Urothelium cell line (cell line): ENCODE measurements at regions not wholly inside any gene's neighbourhood (a gene's known extent, or its start where the extent isn't known, plus 50 kb on each side); places are given as distances from the start of the nearest gene placed in this dataset.
A peak's percentile ranks its signal among the peaks of the same experiment; 100 is the strongest.

Experiments
- DNase-seq: peaks from one replicate; pipeline ENCODE4 v3.0.0; 2011; ENCODE audit warnings: low spot score, mixed read lengths
- FAIRE-seq: peaks from 2 replicates; lab custom pipeline; 2011; peaks lifted over from hg19 to GRCh38; lab: Jason Lieb, UNC

DNA sequence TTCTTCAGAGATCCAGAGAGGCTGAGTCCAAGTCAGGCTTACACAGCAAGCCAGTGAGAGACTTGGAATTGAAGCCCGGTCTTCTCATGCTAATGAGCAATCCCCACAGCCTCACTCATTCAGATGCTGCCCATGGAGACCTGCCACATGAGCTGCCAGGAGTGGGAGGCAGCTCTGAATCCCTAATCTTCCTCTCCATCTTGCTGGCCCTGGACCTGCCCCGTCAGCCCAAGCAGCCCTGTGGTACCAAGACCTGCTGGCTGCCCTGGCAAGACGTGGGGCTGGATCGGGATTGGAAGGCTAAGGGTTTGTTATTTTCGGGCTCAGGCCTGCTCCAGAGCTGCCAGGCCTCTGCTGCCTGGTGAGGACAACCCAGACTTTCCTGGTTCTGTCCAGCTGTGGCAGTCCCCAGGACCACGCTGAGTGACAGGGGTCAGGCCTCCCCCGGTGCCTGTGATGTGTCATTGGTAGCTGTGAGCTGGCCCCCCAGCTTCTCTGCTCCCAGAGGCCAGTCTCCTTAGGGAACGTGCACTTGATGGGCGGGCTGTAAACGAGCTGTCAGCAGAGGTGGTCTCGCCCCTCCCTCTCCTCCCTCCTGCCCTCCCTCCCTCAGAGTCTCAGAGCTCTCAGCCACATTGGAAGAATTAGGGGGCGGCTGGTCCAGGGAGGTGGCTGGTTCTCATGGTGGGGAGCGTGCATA is 135.0 kb downstream of the FOXD2 start:
- no peak for DNase-seq

DNA sequence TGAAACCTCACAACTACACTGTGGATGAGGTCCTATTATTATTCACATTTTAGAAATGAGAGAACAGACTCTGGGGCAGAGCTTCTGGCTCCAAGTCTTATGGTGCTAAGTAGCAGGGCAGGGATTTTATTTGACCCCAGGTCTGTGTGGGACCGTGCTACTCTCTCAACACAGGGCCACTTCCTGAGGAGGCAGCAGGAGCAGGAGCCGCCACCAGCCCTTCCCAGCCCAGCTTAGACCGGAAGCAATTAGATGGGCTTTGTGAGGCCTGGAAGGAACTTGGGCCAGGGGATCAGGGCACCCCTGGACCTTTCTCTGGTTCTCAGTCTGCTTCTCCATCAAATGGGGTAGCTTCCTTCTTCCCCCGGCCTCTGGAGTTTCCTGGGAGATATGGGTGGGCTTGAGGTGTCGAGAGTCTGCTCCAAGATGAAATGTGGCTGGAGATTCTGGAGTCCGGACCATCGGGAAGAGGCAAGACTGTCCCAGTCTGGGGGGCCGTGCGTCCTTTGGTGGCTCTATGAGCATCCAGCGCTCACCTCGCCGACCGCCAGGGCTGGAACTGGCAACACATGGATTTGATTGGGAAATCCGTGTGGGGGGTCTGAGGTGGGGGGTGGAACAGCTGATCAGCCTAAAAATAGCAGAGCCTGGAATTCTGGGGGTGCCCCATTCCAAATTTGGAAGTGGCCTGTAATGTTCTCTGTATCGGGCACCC is 136.8 kb downstream of the FOXD2 start:
- FAIRE-seq (no peak), DNase-seq (no peak)

More for the DNA sequence above, 135.0 kb downstream of the FOXD2 start:
- no peak for FAIRE-seq

DNA sequence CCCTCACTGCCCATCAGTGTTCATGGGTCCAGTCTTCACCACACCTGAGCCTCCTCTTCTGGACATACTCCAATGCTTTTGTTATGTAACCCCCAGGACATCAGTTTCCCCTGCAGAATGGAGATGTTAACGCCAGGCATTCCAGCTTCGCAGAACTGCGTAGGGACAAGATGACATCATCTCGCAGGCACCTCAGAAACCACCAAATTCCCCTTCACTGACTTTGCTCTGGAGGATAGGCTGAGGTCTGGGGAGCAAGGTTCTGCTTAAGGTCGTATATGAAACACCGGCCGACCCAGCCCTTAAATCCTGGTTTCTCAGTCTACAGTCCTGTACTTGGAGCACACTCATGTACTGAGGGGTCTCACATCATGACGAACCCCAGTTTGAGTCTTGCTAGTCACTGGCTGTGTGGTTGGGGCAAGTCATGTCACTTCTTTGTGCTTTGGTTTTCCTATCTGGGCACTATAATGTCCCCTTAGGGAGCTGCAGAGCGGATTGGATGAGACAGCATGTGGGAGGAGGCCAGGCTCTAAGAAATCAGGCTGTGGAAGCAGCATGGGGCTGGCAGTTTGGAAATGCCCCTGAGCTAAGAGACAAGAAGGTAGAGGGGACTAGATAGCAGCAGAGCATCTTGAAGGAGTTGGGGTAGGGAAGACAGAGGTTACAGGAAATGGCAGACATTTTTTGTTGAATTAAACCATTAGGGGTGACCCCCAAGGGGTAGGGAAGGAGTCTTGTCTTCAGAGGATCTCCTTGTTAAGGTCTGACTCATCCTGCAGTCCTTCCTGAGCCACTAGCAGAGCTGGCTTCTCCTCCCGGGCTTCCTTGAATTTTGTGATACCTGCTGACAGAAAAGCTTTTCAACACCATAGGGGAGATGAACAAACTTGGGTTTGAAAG is 138.3 kb downstream of the FOXD2 start:
- DNase-seq (peak; percentile 83), FAIRE-seq (peak; percentile 59)

DNA sequence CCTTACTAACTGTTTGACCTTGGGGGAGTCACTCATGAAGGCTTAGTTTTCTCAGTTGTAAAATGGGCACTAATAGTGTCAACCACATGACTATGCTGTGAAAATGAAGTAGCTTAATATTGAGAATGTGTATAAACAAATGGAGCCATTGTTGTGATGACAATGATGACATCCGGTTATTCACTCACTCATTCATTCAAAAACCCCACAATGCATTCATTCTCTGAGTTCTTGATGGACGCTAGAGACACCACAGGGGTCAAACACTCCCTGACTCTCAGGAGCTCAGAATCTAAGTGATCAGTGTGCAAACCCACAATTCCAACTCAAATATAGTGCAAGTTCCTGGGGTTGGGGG is 138.9 kb downstream of the FOXD2 start:
- DNase-seq: no peak
- FAIRE-seq: no peak

DNA sequence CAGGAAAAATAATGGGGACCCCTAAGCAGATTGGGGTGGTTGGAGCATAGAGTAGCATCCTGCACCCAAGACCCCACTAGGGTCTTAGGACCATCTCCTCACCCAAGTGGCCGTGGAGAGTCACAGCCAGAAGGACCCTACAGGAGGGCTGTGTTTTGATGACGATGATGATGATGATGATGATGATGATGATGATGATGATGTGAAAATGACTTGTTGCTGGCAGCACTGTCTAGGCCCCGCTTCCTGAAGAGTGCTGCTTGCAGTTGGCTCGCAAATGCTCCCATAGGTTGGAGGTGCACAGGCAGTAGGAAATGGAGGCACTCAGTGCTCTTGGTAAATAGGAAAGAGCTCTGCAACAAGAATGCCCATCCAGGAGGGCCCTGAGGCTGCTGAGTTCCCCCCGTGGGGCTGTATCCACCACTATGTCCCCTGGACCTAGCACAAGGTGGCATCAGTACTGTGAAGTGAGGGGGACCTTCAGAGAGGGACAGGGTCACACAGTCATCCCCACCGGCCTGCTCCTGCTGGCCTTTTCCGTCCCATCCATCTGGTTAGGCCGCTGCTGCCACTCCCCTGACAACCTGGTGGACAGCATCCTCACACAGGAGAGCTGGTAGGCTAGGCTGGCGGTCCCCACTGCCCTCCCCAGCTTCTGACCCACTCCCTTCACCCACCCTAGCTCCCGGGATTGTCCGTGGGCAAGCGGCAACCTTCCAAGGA is 139.6 kb downstream of the FOXD2 start:
- FAIRE-seq: peak; percentile 55
- no peak for DNase-seq

DNA sequence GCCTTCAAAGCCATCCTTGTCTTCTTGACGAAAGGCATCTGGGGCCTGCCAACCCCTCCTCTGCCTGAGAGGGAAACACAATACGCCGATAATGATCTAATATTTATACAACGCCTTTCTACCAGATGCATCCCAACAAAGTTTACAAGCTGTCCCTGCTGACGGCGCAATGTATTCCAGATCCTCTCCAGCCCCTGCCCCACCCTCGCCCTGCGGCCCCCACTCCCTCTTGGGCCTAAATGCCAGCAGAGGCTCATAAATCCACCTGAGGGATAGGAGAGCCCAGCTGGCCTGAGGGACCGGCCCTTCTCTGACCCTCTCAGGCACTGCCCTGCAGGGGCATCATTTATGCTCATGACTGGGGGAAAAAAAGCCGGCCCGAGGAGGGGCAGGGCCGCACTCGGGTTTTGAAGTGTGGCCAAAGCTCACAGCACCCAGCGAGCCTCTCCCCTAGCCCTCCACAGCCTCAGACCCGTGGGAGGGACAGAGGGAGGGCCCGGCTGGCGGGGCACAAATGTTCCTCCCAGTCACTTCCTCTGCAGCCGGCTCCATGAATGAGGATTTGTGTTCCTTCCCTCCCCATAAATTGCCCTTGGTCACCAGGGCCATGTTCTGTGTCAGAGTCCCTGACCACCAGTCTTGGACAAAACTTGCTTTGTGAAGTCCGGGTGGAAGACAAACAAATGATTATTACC is 140.3 kb downstream of the FOXD2 start:
- FAIRE-seq (peak; percentile 68), DNase-seq (peak; percentile 73)

DNA sequence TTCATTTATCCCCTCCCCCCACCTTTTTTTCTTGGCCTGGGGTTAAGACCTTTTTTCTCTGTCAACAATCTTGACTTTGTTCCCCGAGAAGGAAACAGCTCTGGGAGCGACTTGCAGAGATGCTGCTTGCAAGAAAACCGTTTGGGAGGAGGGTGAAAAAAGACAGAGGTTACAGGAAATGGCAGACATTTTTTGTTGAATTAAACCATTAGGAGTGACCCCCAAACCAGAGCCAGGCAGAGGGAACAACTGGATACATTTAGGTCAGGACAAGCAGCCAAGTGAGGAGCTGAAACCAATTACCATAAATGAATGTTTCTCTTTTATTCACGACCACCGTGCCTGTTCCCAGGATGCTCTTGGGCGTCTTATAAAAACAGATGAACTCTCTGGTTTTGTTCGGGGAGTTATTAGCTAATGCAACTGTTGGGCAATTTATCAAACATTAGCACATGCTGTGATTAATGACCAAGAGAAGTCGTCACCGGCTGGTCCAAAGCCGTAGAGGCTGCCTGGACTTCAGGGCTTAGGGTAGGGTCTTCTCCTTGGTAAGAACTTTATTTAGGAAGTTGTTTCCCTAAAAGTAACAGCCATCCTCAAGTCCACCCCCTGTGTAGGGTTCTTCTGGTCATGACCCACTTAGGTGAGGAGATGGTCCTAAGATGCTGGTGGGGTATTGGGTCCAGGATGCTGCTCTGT is 141.0 kb downstream of the FOXD2 start:
- FAIRE-seq (no peak), DNase-seq (no peak)

DNA sequence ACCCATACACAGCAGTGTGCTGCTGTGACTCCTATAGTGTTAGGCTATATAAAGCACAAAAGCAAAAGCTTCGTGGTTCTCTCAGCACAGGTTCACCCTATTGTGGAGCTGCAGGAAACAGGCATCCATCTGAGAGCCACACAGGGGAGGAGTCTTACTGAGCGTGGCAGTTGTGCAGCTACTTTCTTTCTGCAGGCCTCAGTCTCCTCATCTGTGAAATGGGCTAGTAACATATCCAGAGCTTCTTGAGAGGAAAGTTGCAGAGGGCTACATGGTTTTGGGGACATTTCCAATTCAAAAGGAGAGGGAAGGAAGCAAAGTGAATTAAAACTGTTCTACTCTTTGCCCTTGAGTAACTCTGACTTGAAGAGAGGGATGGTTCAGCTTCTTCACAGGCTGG is 142.0 kb downstream of the FOXD2 start:
- DNase-seq: no peak
- no peak for FAIRE-seq

DNA sequence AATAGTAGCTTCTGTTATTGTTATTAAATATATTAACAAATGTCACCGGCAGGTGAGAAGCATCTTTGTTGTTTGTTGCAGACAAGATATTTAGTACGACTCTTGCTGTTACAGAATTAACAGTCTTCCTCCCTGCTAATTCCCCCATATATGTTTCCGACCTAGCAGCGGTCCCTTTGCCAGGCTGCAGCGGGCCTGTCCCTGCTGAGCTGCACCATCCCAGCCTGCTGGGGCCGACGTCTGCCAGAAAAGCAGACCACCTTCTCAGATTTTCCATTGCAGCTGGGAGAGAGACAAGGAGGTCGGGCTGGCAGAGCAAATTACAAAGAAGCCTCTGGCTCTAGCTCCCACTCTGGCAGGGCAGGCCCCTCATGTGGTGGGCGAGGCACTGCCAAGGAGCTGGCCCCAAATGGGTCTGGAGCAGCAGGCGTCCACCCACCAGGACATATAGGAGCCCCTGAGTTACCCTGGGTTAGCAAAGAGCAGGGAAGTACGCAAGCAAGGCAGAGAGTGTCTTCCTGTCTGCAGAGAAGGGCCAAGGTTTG is 142.7 kb downstream of the FOXD2 start:
- FAIRE-seq (no peak), DNase-seq (no peak)

DNA sequence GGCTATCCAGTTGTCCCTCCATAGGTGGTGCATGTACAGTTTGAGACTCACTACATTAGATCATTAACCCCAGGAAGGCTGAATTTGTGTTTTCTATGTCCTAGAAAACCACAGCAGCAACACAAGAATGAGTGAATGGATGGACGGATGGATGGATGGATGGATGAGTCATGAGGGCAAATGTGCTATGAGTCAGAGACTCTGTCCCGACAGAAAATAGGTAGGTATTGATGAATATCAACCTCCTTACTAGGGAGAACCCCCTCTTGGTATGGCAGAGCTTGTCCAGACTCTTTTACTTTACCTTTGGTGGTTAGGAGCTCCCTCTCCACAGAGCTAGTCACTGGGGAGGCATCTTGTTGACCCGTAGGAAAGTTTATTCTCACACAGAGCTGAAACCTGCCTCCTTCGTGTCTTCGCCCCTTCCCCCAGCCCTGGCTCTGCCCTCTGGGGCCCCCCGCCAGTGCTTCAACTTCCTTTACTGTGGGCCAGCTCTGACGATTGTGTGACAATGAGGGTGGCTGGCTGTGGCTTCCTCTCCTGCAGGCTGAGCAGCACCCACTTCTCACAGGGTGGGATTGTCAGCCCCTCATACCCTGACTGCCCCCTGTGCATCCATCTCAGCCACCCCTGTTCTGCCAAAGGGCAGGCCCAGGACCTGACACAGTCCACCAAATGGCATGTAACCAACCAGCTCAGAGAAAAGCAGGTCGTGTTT is 145.2 kb downstream of the FOXD2 start:
- FAIRE-seq (peak; percentile 90), DNase-seq (peak; percentile 57)

DNA sequence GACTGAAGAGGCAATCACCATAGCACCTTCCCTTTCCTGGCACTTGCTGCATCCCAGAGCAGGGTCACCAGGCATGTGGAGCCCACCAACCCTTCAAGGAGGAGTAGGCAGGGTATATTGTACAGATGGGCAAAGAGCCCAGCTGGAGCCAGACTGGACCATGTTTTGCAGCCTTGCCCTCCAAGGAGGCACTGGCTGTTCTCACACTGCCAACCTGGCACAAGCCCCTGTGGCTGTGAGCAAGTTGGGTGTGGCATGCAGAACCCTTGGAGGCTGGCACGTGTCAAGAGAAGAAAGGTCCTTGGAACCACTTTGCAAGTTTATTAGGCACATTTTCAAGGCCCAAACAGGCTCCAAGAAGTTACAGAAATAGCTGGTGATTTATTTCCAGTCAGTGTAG is 146.4 kb downstream of the FOXD2 start:
- DNase-seq: no peak
- no peak for FAIRE-seq

DNA sequence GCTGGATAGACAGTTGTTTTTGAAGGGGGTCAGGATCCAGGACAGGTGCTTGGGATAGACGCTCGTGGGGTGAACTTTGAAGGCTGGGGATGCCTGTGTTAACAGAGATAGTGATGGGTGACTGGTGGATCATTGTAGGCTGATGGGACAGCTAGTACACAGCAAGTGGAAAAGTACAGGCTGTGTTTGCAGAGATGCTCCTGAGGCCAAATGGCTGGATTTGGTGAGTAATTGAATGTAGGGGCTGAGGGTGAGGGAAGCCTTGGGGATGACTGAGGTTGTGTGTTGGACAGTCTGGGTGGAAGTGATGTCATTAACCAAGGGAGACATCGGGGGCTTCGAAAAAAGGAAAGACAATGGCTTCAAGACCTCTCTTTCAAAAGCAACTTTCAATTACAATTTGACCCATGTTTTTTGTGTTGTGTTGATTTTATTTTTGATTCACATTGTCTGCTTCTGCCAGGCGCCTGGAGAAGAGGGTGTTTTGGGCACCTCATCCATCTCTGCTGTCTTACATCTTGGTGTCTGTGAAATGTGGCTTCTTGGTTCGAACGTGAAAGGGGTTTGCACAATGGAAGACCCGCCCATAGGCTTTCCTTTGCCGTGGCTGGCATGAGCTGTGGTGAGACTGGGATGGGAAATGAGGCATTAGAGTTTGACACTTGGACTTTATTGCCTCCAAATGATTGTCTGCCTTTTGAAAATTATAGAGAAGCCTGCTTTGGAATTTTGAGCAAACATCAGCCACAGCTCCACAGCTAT is 147.5 kb downstream of the FOXD2 start:
- FAIRE-seq (no peak), DNase-seq (no peak)

DNA sequence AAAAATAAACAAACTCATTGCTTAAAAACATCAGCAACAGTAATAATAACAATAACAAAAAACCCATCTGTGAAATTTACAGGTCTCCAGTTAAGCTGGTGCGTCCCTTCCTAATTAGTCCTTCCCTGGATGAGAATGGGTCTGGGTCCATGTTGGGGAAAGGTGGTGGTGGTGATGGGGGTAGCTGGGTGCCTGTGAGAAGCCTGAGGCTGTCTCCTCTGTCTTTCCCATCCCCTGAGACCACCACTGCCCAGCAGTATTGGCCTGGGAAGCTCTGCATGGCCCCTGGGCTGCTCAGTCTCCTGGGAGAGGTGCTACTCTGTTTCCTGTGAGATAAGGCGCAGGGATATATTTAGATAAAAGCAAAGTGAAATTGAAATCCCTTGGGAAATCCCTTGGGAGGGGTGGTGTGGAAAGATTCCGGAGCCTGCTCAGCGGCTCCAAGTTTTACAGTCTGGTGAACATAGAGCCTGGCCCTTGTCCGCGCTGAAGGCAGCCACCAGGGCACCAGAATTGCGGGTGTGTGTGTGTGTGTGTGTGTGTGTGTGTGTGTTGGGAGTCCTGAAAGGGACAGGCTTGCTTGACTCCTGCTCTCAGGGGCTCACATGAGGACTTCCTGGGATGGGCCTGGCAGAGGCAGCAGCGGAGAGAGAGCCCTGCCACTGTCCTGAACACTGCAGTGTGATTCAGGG is 150.2 kb downstream of the FOXD2 start:
- DNase-seq (no peak), FAIRE-seq (no peak)

DNA sequence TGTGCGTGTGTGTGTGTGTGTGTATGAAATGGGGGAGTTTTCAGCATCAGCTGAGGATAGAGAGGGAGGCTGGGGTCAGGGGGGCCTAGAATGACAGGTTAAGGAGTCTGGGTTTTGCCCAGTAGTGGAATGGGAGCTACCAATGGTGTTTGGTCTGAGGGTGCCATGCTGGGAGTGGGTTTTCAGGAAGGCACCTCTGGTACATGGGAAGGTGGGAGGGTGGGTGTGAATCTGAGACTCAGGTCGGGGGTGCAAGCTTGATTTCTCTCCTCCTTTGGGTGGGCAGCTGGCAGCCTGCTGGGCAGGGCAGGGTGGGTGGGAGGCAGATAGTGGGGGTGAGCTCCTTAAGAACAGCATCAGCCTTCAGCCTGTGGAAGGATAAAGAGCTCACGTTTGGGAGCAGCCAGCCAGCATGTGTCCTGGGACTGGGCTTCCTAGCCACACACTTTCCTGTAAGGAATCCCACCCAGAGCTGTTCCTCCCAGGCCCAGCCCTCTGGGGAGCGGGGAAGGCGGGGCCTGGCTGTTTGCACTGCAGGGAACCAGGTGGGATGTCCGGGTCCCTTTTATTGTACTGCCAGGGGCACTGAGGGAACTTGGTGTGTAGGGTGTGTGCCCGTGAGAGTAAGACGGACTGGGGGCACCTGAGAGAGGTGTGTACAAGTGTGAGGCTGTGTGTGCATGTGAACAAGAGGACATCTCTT is 152.8 kb downstream of the FOXD2 start:
- FAIRE-seq: no peak
- DNase-seq: no peak

DNA sequence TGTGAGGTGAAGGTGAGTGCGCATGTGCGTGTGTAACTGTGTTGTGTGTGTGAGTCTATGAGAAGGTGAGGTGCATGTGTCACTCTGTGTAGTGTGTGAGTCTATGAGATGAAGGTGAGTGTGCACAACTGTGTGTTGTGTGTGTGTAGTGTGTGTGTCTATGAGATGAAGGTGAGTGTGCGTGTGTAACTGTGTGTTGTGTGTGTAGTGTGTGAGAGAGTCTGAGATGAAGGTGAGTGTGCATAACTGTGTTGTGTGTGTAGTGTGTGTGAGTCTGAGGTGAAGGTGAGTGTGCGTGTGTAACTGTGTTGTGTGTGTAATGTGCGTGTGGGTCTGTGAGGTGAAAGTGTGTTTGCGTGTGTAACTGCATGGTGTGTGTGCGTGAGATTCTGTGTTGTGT is 154.0 kb downstream of the FOXD2 start:
- peak; percentile 99 for FAIRE-seq
- no peak for DNase-seq

DNA sequence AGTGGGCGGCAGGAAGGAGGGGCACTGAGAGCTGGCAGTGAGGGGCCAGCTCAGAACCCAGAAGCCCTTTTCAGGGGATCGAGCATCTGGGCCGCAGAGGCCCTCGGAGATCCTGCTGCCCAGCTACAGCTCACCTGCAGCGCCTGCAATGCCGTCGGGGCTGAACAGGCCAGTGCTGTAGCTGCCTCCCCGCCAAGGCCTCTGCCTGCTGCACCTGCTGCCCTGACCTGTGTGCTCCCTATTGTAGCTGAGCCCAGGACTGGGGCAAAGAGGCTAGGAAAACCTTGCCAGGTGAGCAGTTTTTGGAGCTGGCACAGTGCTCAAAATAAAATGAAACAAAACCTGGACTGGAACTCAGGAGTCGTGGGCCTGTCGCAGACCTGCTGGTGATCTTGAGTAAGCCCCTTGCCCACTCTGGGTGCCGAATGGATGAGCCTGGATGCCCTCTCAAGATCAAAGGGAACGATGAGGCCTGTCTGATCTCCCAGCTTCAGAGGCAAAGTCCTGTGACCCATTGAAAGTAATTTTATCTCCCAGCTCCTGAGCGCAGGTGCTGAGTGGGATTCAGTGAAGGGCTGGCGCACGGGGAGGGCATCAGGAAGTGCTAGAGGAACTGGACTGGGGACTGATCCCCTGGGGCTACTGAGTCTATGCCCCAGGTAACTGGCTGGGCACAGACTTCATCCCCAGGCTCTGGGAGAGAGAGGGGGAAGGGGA is 154.6 kb downstream of the FOXD2 start:
- FAIRE-seq (no peak), DNase-seq (no peak)
